Sigmoid colon (tissue), 6 donors: ENCODE measurements at regions not wholly inside any gene's neighbourhood (a gene's known extent, or its start where the extent isn't known, plus 50 kb on each side); places are given as distances from the start of the nearest gene placed in this dataset.

Experiments used
- DNase-seq: peaks from one replicate; pipeline ENCODE4 v3.0.0-alpha.2; 2019
- H3K27ac ChIP-seq, 4 donors: fragments of 200-600 bp; sonication (generic); one replicate each; pipeline ENCODE4 v1.5.1; 2016 to 2019; ENCODE audit warnings: mild to moderate bottlenecking in 1 of 4
- H3K27me3 ChIP-seq, 3 donors: fragments of 200-600 bp; sonication (generic); one replicate each; pipeline ENCODE4 v1.5.1; 2019; ENCODE audit warnings: mild to moderate bottlenecking in 1 of 3
- H3K36me3 ChIP-seq, 4 donors: fragments of 200-600 bp; sonication (generic); one replicate each; pipeline ENCODE4 v1.5.1; 2016 to 2019
- H3K4me1 ChIP-seq, 4 donors: fragments of 200-600 bp; sonication (generic); one replicate each; pipeline ENCODE4 v1.5.1; 2017 to 2019
- H3K4me3 ChIP-seq, 4 donors: fragments of 200-600 bp; sonication (generic); one replicate each; pipeline ENCODE4 v1.5.1; 2017 to 2019; ENCODE audit warnings: mild to moderate bottlenecking in 2 of 4, moderate library complexity in 1 of 4
- H3K9me3 ChIP-seq, 4 donors: fragments of 200-600 bp in 3 of 4; sonication (generic) in 3 of 4; one replicate each; pipeline versions ENCODE4 v1.5.1 to v1.6.1; 2013 to 2019
- EP300 ChIP-seq, 4 donors: sonication (generic); formaldehyde crosslinking; IDR thresholded peaks; one replicate each; pipeline ENCODE4 v1.6.1; 2017; ENCODE audit warnings: antibody characterized with exemption in 4 of 4
- POLR2A ChIP-seq, 2 donors: fragments of 450-650 bp; IDR thresholded peaks; one replicate each; pipeline ENCODE4 v1.6.1; 2016; ENCODE audit warnings: antibody characterized with exemption in 2 of 2, mild to moderate bottlenecking in 2 of 2, moderate library complexity in 2 of 2
- POLR2AphosphoS5 ChIP-seq, 4 donors: sonication (generic); formaldehyde crosslinking; IDR thresholded peaks; one replicate each; pipeline ENCODE4 v1.6.1; 2017; ENCODE audit warnings: antibody characterized with exemption in 4 of 4
- WGBS, 2 donors: extraction: QIAGEN DNeasy Blood & Tissue Kit; methylation state at CpG; one replicate each; pipeline ENCODE4 v1.1.7; 2013; 5-methylcytosine and 5-hydroxymethylcytosine counted together
- intact Hi-C: fragments of 100-400 bp; cut with DNase I; formaldehyde crosslinking; loops from one replicate; pipeline ENCODE4 v1.15.1; 2023
- TF ChIP-seq, protein P1 (sequence below), 4 experiments: fragments of 450-650 bp in 3 of 4; fragments of 200-600 bp in 1 of 4; IDR thresholded peaks; one replicate each; pipeline ENCODE4 v1.5.1; 2016 to 2019; ENCODE audit warnings: antibody characterized with exemption in 4 of 4, mild to moderate bottlenecking in 3 of 4, moderate library complexity in 2 of 4
- donor health status: healthy with polysubstance abuse.
- donor health status: healthy.

DNA sequence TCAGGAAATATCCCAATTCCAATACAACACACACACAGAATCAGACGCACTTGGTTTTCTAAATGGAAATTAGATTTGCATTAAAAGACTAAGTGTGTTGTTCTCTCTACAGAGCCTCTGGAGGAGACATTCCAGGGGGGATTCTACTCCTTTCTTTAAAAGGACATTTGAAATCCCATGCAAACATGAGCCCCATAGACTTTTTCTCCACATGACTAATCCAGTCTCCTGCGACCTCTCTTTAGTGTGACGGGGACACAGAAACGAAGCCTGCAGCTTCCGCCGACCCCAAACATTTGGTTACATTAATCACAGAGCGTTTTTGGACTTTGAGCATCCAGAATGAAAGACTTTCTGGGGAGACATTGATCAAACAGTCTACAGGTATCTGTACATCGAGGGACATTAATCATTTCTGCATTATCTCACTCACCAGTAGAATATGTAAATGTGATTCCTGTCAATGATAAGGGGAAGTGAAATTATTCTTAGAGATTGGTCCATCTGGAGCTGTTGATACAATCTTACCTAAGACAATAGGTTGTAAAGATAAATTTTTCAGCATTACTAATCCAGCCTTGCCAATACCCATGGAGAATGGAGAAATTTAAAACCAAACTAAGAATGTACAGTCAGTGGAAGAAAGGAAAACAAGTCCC lies 103.4 kb upstream of the IRX3 start:
- Histone ChIP-seq H3K9me3 (no peaks in the 10 kb centered on the region), H3K4me1 (no peaks in the 10 kb centered on the region), H3K27me3 (peaks cover 0 to 3% (median 0%) of the 10 kb centered on the region in 3 donors), H3K4me3 (no peak overlapping the region), H3K27ac (no peak overlapping the region), H3K36me3 (no peaks in the 10 kb centered on the region)
- DNase-seq = no peak
- WGBS, 2 donors = 74 to 78% methylated on average over 8 of the region's 8 CpGs
- intact Hi-C loops = no loop called here
- TF ChIP-seq, protein P1, sequence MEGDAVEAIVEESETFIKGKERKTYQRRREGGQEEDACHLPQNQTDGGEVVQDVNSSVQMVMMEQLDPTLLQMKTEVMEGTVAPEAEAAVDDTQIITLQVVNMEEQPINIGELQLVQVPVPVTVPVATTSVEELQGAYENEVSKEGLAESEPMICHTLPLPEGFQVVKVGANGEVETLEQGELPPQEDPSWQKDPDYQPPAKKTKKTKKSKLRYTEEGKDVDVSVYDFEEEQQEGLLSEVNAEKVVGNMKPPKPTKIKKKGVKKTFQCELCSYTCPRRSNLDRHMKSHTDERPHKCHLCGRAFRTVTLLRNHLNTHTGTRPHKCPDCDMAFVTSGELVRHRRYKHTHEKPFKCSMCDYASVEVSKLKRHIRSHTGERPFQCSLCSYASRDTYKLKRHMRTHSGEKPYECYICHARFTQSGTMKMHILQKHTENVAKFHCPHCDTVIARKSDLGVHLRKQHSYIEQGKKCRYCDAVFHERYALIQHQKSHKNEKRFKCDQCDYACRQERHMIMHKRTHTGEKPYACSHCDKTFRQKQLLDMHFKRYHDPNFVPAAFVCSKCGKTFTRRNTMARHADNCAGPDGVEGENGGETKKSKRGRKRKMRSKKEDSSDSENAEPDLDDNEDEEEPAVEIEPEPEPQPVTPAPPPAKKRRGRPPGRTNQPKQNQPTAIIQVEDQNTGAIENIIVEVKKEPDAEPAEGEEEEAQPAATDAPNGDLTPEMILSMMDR (IDR thresholded peaks at IDR 0.05) = no peak
- no peak for TF ChIP-seq EP300 (IDR thresholded peaks at IDR 0.05)
- no peak for TF ChIP-seq POLR2AphosphoS5 (IDR thresholded peaks at IDR 0.05)
- TF ChIP-seq POLR2A (IDR thresholded peaks at IDR 0.05) = no peak

DNA sequence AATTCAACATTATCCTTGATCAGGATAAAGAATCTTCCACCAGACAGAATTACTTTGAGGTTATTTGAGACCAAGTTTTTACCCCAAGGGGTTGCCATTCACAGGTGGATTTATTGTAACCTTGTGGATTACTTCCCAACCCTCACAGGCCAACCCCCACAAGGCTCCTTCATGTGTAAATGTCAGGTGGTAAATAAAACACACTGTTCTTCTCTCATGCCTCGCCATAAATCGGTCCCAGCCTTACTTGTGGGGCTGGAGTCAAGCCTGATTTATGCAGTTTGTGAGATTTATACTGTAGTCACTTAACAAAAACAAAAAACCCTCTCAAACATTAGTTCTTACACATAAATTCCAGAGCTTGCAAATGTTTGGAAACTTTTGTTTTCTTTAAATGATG lies 98.6 kb upstream of the IRX3 start:
- Histone ChIP-seq H3K4me3 (no peak overlapping the region), H3K9me3 (no peaks in the 10 kb centered on the region), H3K36me3 (no peaks in the 10 kb centered on the region), H3K27me3 (no peaks in the 10 kb centered on the region), H3K4me1 (no peaks in the 10 kb centered on the region), H3K27ac (no peak overlapping the region)
- 35 to 38% methylated on average over 2 of the region's 2 CpGs for WGBS, 2 donors
- DNase-seq = no peak
- intact Hi-C loops = no loop called here
- TF ChIP-seq POLR2AphosphoS5 (IDR thresholded peaks at IDR 0.05) (no peak), POLR2A (IDR thresholded peaks at IDR 0.05) (no peak), EP300 (IDR thresholded peaks at IDR 0.05) (no peak)
- TF ChIP-seq, protein P1 (IDR thresholded peaks at IDR 0.05) = no peak

DNA sequence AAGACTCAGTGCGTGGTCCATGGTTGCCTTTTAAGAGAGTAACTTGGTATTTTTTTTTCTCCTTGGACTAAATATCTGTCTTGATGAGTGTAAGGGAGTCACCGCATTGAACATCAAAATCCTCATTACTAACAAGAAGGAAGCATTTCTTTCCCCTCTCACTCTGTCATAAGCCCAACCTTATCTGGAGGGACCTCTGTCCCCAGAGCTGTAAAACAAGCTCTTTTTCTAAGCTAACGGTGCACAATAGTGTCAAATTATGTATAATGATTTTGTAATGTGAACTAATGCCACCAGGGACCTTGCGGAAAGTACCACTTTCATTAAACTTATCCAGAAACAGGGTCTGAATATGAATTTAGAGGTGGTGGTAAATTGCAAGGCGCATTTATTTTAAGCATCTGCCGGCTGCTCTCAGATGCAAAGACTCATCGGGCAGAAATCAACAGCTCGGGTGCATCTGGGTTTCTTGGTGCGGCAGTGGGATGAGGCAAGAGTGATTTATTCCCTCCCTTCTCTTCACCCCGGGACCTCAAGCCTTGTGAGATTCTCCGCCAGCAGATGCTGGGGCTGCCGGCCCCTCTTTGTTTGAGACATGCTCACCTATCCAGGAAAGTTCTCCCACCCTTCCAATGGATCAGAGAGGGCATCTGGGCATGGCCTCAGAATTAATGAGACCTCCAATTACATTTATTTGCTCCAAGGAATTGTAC lies 95.2 kb upstream of the IRX3 start:
- WGBS, 2 donors = 76 to 86% methylated on average over 12 of the region's 12 CpGs
- H3K27me3 ChIP-seq = peaks cover 0 to 7% (median 0%) of the 10 kb centered on the region in 3 donors
- intact Hi-C loops = no loop called here
- no peak for DNase-seq
- TF ChIP-seq, protein P1 (IDR thresholded peaks at IDR 0.05) = no peak
- TF ChIP-seq POLR2AphosphoS5 (IDR thresholded peaks at IDR 0.05) (no peak), POLR2A (IDR thresholded peaks at IDR 0.05) (no peak), EP300 (IDR thresholded peaks at IDR 0.05) (no peak)
- H3K4me1 ChIP-seq = no peaks in the 10 kb centered on the region
- no peak overlapping the region for H3K27ac ChIP-seq
- H3K9me3 ChIP-seq = no peaks in the 10 kb centered on the region
- no peak overlapping the region for H3K4me3 ChIP-seq
- H3K36me3 ChIP-seq = no peaks in the 10 kb centered on the region

DNA sequence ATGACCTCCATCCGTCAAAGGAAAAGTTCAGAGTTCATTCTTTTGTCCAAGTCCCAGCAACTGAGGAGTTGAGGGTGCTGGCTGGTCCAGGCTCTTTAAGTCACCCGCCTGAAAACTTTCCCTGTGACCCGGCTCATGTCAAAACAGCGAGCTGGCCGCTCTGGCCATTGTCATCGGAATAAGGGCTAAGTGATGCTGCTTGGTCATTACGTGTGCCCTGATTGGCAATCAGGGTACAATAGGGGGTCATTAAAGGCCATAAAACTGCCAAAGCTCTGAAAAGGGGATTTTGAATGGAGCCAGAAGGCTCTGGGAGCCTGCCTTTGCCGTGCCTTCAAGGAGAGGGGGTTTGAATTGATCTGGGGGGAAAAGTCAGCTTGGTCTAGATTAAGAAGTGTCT lies 88.5 kb upstream of the IRX3 start:
- 32 to 44% methylated on average over 8 of the region's 8 CpGs for WGBS, 2 donors
- no peak for DNase-seq
- no peaks in the 10 kb centered on the region for H3K36me3 ChIP-seq

More for the DNA sequence above, 88.5 kb upstream of the IRX3 start:
- H3K27me3 ChIP-seq = peaks cover 2 to 74% (median 14%) of the 10 kb centered on the region in 3 donors
- TF ChIP-seq, protein P1 (IDR thresholded peaks at IDR 0.05) = no peak
- TF ChIP-seq POLR2A (IDR thresholded peaks at IDR 0.05) (no peak), EP300 (IDR thresholded peaks at IDR 0.05) (no peak), POLR2AphosphoS5 (IDR thresholded peaks at IDR 0.05) (no peak)
- intact Hi-C loops = no loop called here
- H3K9me3 ChIP-seq = no peaks in the 10 kb centered on the region
- no peak overlapping the region for H3K4me3 ChIP-seq
- H3K4me1 ChIP-seq = peaks cover 0 to 10% (median 5%) of the 10 kb centered on the region in 4 donors
- H3K27ac ChIP-seq = no peak overlapping the region
